ENCODE measurements at regions not wholly inside any gene's neighbourhood (a gene's known extent, or its start where the extent isn't known, plus 50 kb on each side); places are given as distances from the start of the nearest gene placed in this dataset.

GRCh38 chr4:1459722-1460511 is 53.7 kb upstream of the NKX1-1 start:
- DNase-seq, result no peak

- DNase-seq, result no peak
Observed at GRCh38 chr4:1459081-1459721, 53.0 kb upstream of the NKX1-1 start.

- DNase-seq, result no peak
Observed at GRCh38 chr4:1458581-1458980, 52.3 kb upstream of the NKX1-1 start.

Data from NCI-H1048 (cell line).